Neural cell (in vitro differentiated cells): ENCODE measurements at regions not wholly inside any gene's neighbourhood (a gene's known extent, or its start where the extent isn't known, plus 50 kb on each side); places are given as distances from the start of the nearest gene placed in this dataset.

Experiments used
- H2AFZ ChIP-seq: fragments of 200-600, 300-800 bp; sonication (generic), shearing (Covaris generic); 2 replicates; pipeline ENCODE4 v1.6.0; 2014; ENCODE audit warnings: low read depth, mild to moderate bottlenecking, antibody characterized with exemption, low read length, moderate library complexity
- H3F3A ChIP-seq: fragments of 200-600 bp; shearing (Covaris generic); 2 replicates; pipeline ENCODE4 v1.6.1; 2016; ENCODE audit warnings: mild to moderate bottlenecking, moderate library complexity, mixed read lengths, antibody characterized with exemption, low read length; ENCODE audit not compliant: insufficient read depth, poor library complexity, severe bottlenecking
- H3K27ac ChIP-seq: fragments of 200-600, 300-800 bp; sonication (generic), shearing (Covaris generic); 2 replicates; pipeline ENCODE4 v1.5.1; 2014; ENCODE audit warnings: mild to moderate bottlenecking, low read length, moderate library complexity
- H3K27me3 ChIP-seq: fragments of 300-800, 200-600 bp; sonication (generic), shearing (Covaris generic); 2 replicates; pipeline ENCODE4 v1.6.0; 2014; ENCODE audit warnings: mild to moderate bottlenecking, low read depth, low read length, moderate library complexity; ENCODE audit not compliant: insufficient read depth
- H3K36me3 ChIP-seq: fragments of 300-800, 200-600 bp; sonication (generic), shearing (Covaris generic); 2 replicates; pipeline ENCODE4 v1.5.1; 2014; ENCODE audit warnings: mild to moderate bottlenecking, antibody characterized with exemption, low read length, moderate library complexity; ENCODE audit not compliant: insufficient read depth
- H3K4me2 ChIP-seq: fragments of 300-800, 200-600 bp; sonication (generic), shearing (Covaris generic); 2 replicates; pipeline ENCODE4 v1.6.0; 2014; ENCODE audit warnings: mild to moderate bottlenecking, low read length
- H3K4me3 ChIP-seq: fragments of 300-800, 200-600 bp; sonication (generic), shearing (Covaris generic); 2 replicates; pipeline ENCODE4 v1.5.1; 2014; ENCODE audit warnings: mild to moderate bottlenecking, low read length, moderate library complexity
- H3K79me2 ChIP-seq: fragments of 200-600 bp; shearing (Covaris generic); replicated peaks from 2 replicates; pipeline ENCODE4 v1.6.0; 2014; ENCODE audit warnings: mild to moderate bottlenecking, low read length, moderate library complexity; ENCODE audit not compliant: insufficient read depth
- H3K9ac ChIP-seq: fragments of 300-800, 200-600 bp; sonication (generic), shearing (Covaris generic); 2 replicates; pipeline ENCODE4 v1.6.1; 2016; ENCODE audit warnings: mild to moderate bottlenecking, low read length, mixed read lengths
- H3K9me2 ChIP-seq: fragments of 200-600 bp; shearing (Covaris generic); 2 replicates; pipeline ENCODE4 v1.6.1; 2016; ENCODE audit warnings: mild to moderate bottlenecking, low read length, mixed read lengths; ENCODE audit not compliant: insufficient read depth
- H3K9me3 ChIP-seq: fragments of 200-600, 300-800 bp; sonication (generic), shearing (Covaris generic); 2 replicates; pipeline ENCODE4 v1.6.1; 2016; ENCODE audit warnings: mild to moderate bottlenecking, mixed run types, low read length, moderate library complexity, mixed read lengths
- H4K20me1 ChIP-seq: fragments of 200-600 bp; shearing (Covaris generic); 2 replicates; pipeline ENCODE4 v1.6.1; 2016; ENCODE audit warnings: mild to moderate bottlenecking, mixed run types; ENCODE audit not compliant: insufficient read depth
- EP300 ChIP-seq: fragments of 450-650 bp; conservative IDR thresholded peaks from 2 replicates; pipeline ENCODE4 v1.6.1; 2014; ENCODE audit warnings: antibody characterized with exemption, mild to moderate bottlenecking, moderate library complexity; ENCODE audit not compliant: poor library complexity, severe bottlenecking
- EZH2 ChIP-seq: fragments of 200-600, 300-800 bp; shearing (Covaris generic), sonication (generic); IDR thresholded peaks from 2 replicates; pipeline ENCODE4 v1.6.1; 2014; ENCODE audit warnings: antibody characterized with exemption, low read length, borderline replicate concordance, mild to moderate bottlenecking; ENCODE audit not compliant: insufficient read depth, poor library complexity, severe bottlenecking
- MXI1 ChIP-seq: fragments of 450-650 bp; conservative IDR thresholded peaks from 2 replicates; pipeline ENCODE4 v1.6.1; 2014; ENCODE audit warnings: antibody characterized with exemption, mild to moderate bottlenecking; ENCODE audit not compliant: poor library complexity, severe bottlenecking
- POLR2AphosphoS5 ChIP-seq: IDR thresholded peaks from 2 replicates; pipeline ENCODE4 v1.6.1; 2012
- RAD21 ChIP-seq: fragments of 450-650 bp; conservative IDR thresholded peaks from 2 replicates; pipeline ENCODE4 v1.6.1; 2014; ENCODE audit warnings: antibody characterized with exemption, mild to moderate bottlenecking, moderate library complexity
- REST ChIP-seq: IDR thresholded peaks from 2 replicates; pipeline ENCODE4 v1.6.1; 2012; ENCODE audit warnings: borderline replicate concordance
- SMC3 ChIP-seq: fragments of 450-650 bp; conservative IDR thresholded peaks from 2 replicates; pipeline ENCODE4 v1.6.1; 2014; ENCODE audit warnings: antibody characterized with exemption, mild to moderate bottlenecking, moderate library complexity; ENCODE audit not compliant: poor library complexity
- TAF1 ChIP-seq: IDR thresholded peaks from 2 replicates; pipeline ENCODE4 v1.6.1; 2012; ENCODE audit warnings: low read depth
- TF ChIP-seq, protein P1 (sequence below): fragments of 450-650 bp; IDR thresholded peaks from 2 replicates; pipeline ENCODE4 v1.5.1; 2014; ENCODE audit warnings: antibody characterized with exemption, mild to moderate bottlenecking, moderate library complexity; ENCODE audit not compliant: poor library complexity, severe bottlenecking

GRCh38 chr3:55218577-55218976, 268.5 kb downstream of the WNT5A start:
- H3K79me2 ChIP-seq, result no peaks in the 10 kb centered on the region
- H3K9me3 ChIP-seq, result peaks cover 4% of the 10 kb centered on the region
- no peaks in the 10 kb centered on the region for H3K27me3 ChIP-seq
- TF ChIP-seq POLR2AphosphoS5 (no peak), EP300 (no peak)
- H3K4me3 ChIP-seq, result no peak overlapping the region
- no peaks in the 10 kb centered on the region for H4K20me1 ChIP-seq
- no peak overlapping the region for H3K4me2 ChIP-seq
- H3K9me2 ChIP-seq, result no peaks in the 10 kb centered on the region
- no peak overlapping the region for H2AFZ ChIP-seq
- H3K9ac ChIP-seq, result no peak overlapping the region
- no peaks in the 10 kb centered on the region for H3F3A ChIP-seq
- H3K27ac ChIP-seq, result no peak overlapping the region
- H3K36me3 ChIP-seq, result no peaks in the 10 kb centered on the region

- Histone ChIP-seq H3K9me3 (no peaks in the 10 kb centered on the region), H3K27ac (no peak overlapping the region), H3K4me2 (no peak overlapping the region), H3K79me2 (no peaks in the 10 kb centered on the region), H3K9me2 (no peaks in the 10 kb centered on the region), H3K4me3 (no peak overlapping the region), H4K20me1 (no peaks in the 10 kb centered on the region), H3K27me3 (no peaks in the 10 kb centered on the region), H3K36me3 (no peaks in the 10 kb centered on the region), H3K9ac (no peak overlapping the region), H3F3A (no peaks in the 10 kb centered on the region), H2AFZ (no peak overlapping the region)
- no peak for TF ChIP-seq REST
These were observed 279.4 kb downstream of the WNT5A start for GRCh38 chr3:55207744-55208143.

DNA sequence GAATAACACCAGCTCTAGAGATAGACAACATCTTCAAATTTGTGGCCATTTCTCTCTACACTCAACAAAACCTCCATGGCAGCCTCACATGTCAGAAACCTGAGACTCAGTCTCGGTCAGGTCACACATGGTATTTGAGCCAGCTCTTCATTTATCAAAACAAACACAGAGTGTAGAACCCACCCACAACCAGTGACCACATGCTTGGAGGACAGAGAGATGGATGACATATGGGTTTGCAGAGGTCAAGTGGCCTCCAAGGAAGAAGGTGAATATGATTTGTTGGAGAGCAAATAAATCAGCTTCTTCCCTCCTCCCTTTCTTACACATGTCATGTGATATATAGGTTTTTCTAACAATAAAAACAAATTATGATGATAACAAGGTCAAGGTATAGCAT, 278.1 kb upstream of the LRTM1 start:
- Histone ChIP-seq H3F3A (no peaks in the 10 kb centered on the region), H3K4me2 (no peak overlapping the region), H2AFZ (no peak overlapping the region), H3K4me3 (no peak overlapping the region), H3K9me3 (no peaks in the 10 kb centered on the region), H3K27me3 (no peaks in the 10 kb centered on the region), H3K27ac (no peak overlapping the region), H3K9me2 (no peaks in the 10 kb centered on the region), H3K79me2 (no peaks in the 10 kb centered on the region), H3K36me3 (no peaks in the 10 kb centered on the region), H4K20me1 (no peaks in the 10 kb centered on the region), H3K9ac (no peak overlapping the region)
- TF ChIP-seq SMC3 (no peak), POLR2AphosphoS5 (no peak), TAF1 (no peak), RAD21 (no peak), REST (no peak), MXI1 (no peak), EZH2 (no peak), EP300 (no peak)
- TF ChIP-seq, protein P1, sequence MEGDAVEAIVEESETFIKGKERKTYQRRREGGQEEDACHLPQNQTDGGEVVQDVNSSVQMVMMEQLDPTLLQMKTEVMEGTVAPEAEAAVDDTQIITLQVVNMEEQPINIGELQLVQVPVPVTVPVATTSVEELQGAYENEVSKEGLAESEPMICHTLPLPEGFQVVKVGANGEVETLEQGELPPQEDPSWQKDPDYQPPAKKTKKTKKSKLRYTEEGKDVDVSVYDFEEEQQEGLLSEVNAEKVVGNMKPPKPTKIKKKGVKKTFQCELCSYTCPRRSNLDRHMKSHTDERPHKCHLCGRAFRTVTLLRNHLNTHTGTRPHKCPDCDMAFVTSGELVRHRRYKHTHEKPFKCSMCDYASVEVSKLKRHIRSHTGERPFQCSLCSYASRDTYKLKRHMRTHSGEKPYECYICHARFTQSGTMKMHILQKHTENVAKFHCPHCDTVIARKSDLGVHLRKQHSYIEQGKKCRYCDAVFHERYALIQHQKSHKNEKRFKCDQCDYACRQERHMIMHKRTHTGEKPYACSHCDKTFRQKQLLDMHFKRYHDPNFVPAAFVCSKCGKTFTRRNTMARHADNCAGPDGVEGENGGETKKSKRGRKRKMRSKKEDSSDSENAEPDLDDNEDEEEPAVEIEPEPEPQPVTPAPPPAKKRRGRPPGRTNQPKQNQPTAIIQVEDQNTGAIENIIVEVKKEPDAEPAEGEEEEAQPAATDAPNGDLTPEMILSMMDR, result no peak
